OCI-LY7 (cell line): ENCODE measurements at regions not wholly inside any gene's neighbourhood (a gene's known extent, or its start where the extent isn't known, plus 50 kb on each side); places are given as distances from the start of the nearest gene placed in this dataset.

ENCODE experiments used
- BruUV-seq: library from RNA; stranded (reverse); fragments of 400-500 nt; replicated peaks from 2 replicates; lab custom pipeline; 2021; lab: Mats Ljungman, UMichigan
- CTCF ChIA-PET: fragments of 300-600 bp; sonication (Branson Sonifier 250); formaldehyde crosslinking; loops from one replicate; lab custom pipeline; 2022; ENCODE audit warnings: antibody characterized with exemption; ENCODE audit not compliant: unreplicated experiment; lab: Charles Lee
- POLR2A ChIA-PET: fragments of 300-600 bp; sonication (Branson Sonifier 250); formaldehyde crosslinking; loops from one replicate; lab custom pipeline; 2022; ENCODE audit warnings: antibody characterized with exemption; lab: Charles Lee
- DNase-seq: peaks from one replicate; pipeline ENCODE4 v3.0.0-alpha.2; 2015; ENCODE audit warnings: low spot score
- H2AFZ ChIP-seq: fragments of 200-600 bp; sonication (generic), shearing (Covaris generic); 2 replicates; pipeline ENCODE4 v1.6.1; 2014; ENCODE audit warnings: mild to moderate bottlenecking, antibody characterized with exemption, low read length, moderate library complexity
- H3K27ac ChIP-seq: fragments of 200-600 bp; sonication (generic); 2 replicates; pipeline ENCODE4 v1.5.1; 2014; ENCODE audit warnings: mixed run types, low read depth, mild to moderate bottlenecking, moderate library complexity, low read length, inconsistent platforms; ENCODE audit not compliant: poor library complexity, severe bottlenecking
- H3K36me3 ChIP-seq: fragments of 200-600 bp; sonication (generic); 2 replicates; pipeline ENCODE4 v1.6.1; 2014; ENCODE audit warnings: mild to moderate bottlenecking, antibody characterized with exemption, low read length, moderate library complexity, mixed read lengths; ENCODE audit not compliant: insufficient read depth
- H3K4me1 ChIP-seq: fragments of 200-600 bp; sonication (generic); 2 replicates; pipeline ENCODE4 v1.5.1; 2014; ENCODE audit warnings: mild to moderate bottlenecking, low read length; ENCODE audit not compliant: insufficient read depth, poor library complexity, severe bottlenecking
- H3K4me2 ChIP-seq: fragments of 200-600 bp; sonication (generic); 2 replicates; pipeline ENCODE4 v1.6.1; 2014; ENCODE audit warnings: mild to moderate bottlenecking, low read length
- H3K4me3 ChIP-seq: fragments of 200-600 bp; sonication (generic); 2 replicates; pipeline ENCODE4 v1.5.1; 2014; ENCODE audit warnings: mild to moderate bottlenecking, low read depth, low read length; ENCODE audit not compliant: poor library complexity, severe bottlenecking
- H3K79me2 ChIP-seq: fragments of 200-600 bp; sonication (generic); 2 replicates; pipeline ENCODE4 v1.6.1; 2016; ENCODE audit warnings: low read depth, mild to moderate bottlenecking, low read length, moderate library complexity, mixed read lengths; ENCODE audit not compliant: insufficient read depth
- H3K9me2 ChIP-seq: fragments of 200-600 bp; sonication (generic); 2 replicates; pipeline ENCODE4 v1.6.1; 2016; ENCODE audit warnings: mild to moderate bottlenecking, low read length, mixed read lengths; ENCODE audit not compliant: insufficient read depth
- H3K9me3 ChIP-seq: fragments of 200-600 bp; sonication (generic); 2 replicates; pipeline ENCODE4 v1.6.1; 2014; ENCODE audit warnings: mild to moderate bottlenecking, mixed run types, low read length, mixed read lengths
- H4K20me1 ChIP-seq: fragments of 200-600 bp; sonication (generic); 2 replicates; pipeline ENCODE4 v1.6.1; 2014; ENCODE audit warnings: mild to moderate bottlenecking, antibody characterized with exemption, low read length, moderate library complexity, mixed read lengths; ENCODE audit not compliant: insufficient read depth
- EZH2phosphoT487 ChIP-seq: fragments of 200-600 bp; sonication (generic); IDR thresholded peaks from 2 replicates; pipeline ENCODE4 v1.6.1; 2018; ENCODE audit warnings: low read depth, borderline replicate concordance, mild to moderate bottlenecking, mixed run types, antibody characterized with exemption, low read length, moderate library complexity, mixed read lengths
- intact Hi-C: fragments of 100-400 bp; cut with micrococcal nuclease; formaldehyde crosslinking; loops from one replicate; pipeline ENCODE4 v1.10.0; 2022; ENCODE audit not compliant: unreplicated experiment
- TF ChIP-seq, protein P1 (sequence below): fragments of 200-600 bp; sonication (generic); conservative IDR thresholded peaks from 2 replicates; pipeline ENCODE4 v1.5.1; 2014; ENCODE audit warnings: mild to moderate bottlenecking, antibody characterized with exemption, low read length, moderate library complexity, mixed read lengths

DNA sequence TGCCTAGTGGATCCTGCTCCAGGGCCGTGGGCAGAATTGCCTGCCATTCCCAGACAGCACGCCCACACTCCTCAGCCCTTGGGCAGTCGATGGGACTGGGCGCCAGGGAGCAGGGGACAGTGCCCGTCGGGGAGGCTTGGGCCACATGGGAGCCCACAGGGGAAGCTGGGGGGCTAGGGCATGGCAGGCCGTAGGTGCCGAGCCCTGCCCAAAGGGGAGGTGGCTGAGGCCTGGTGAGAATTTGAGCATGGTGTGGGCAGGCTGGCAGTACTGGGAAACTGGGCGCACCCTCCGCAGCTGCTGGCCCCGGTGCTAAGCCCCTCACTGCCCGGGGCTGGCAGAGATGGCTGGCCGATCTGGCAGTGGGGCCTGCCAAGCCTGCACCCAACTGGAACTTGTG is 1225.9 kb upstream of the EPHA6 start:
- H3K27ac ChIP-seq, result no peak overlapping the region
- no peak overlapping the region for H3K4me3 ChIP-seq
- no peaks in the 10 kb centered on the region for H3K79me2 ChIP-seq
- no peaks in the 10 kb centered on the region for H3K9me3 ChIP-seq
- no peak overlapping the region for H3K4me2 ChIP-seq
- POLR2A ChIA-PET, result no interaction called here
- intact Hi-C loops, result no loop called here
- no peaks in the 10 kb centered on the region for H3K4me1 ChIP-seq
- no peak overlapping the region for H2AFZ ChIP-seq
- H3K36me3 ChIP-seq, result no peaks in the 10 kb centered on the region
- no peaks in the 10 kb centered on the region for H4K20me1 ChIP-seq
- TF ChIP-seq, protein P1, sequence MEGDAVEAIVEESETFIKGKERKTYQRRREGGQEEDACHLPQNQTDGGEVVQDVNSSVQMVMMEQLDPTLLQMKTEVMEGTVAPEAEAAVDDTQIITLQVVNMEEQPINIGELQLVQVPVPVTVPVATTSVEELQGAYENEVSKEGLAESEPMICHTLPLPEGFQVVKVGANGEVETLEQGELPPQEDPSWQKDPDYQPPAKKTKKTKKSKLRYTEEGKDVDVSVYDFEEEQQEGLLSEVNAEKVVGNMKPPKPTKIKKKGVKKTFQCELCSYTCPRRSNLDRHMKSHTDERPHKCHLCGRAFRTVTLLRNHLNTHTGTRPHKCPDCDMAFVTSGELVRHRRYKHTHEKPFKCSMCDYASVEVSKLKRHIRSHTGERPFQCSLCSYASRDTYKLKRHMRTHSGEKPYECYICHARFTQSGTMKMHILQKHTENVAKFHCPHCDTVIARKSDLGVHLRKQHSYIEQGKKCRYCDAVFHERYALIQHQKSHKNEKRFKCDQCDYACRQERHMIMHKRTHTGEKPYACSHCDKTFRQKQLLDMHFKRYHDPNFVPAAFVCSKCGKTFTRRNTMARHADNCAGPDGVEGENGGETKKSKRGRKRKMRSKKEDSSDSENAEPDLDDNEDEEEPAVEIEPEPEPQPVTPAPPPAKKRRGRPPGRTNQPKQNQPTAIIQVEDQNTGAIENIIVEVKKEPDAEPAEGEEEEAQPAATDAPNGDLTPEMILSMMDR, result no peak
- no peak for TF ChIP-seq EZH2phosphoT487
- BruUV-seq, result no TSS peak
- CTCF ChIA-PET, result no interaction called here
- no peak for DNase-seq
- no peaks in the 10 kb centered on the region for H3K9me2 ChIP-seq

GRCh38 chr3:95595416-95596075 is 1218.8 kb upstream of the EPHA6 start:
- Histone ChIP-seq H3K9me2 (no peaks in the 10 kb centered on the region), H3K9me3 (no peaks in the 10 kb centered on the region), H4K20me1 (no peaks in the 10 kb centered on the region), H3K36me3 (no peaks in the 10 kb centered on the region), H3K27ac (no peak overlapping the region), H3K4me3 (no peak overlapping the region), H2AFZ (no peak overlapping the region), H3K4me1 (no peaks in the 10 kb centered on the region), H3K4me2 (no peak overlapping the region), H3K79me2 (no peaks in the 10 kb centered on the region)
- no TSS peak for BruUV-seq
- TF ChIP-seq, protein P1, result no peak
- TF ChIP-seq EZH2phosphoT487, result no peak
- no peak for DNase-seq
- intact Hi-C loops, result no loop called here
- POLR2A ChIA-PET, result interaction anchor here (0.6 kb wide), 2 partner anchors 172 to 965 kb away, joined by 3 to 4 read pairs; no protein-coding TSS in a partner anchor
- CTCF ChIA-PET, result interaction anchor here (1.4 kb wide), 1 partner anchor 9 kb away, joined by 3 read pairs; no protein-coding TSS in a partner anchor

GRCh38 chr3:95607926-95608325 is 1206.5 kb upstream of the EPHA6 start:
- no peak for TF ChIP-seq EZH2phosphoT487
- TF ChIP-seq, protein P1, result no peak
- Histone ChIP-seq H3K79me2 (no peaks in the 10 kb centered on the region), H3K4me3 (no peak overlapping the region), H3K9me2 (no peaks in the 10 kb centered on the region), H3K4me1 (no peaks in the 10 kb centered on the region), H2AFZ (no peak overlapping the region), H3K9me3 (no peaks in the 10 kb centered on the region), H3K27ac (no peak overlapping the region), H3K36me3 (no peaks in the 10 kb centered on the region), H4K20me1 (no peaks in the 10 kb centered on the region), H3K4me2 (no peak overlapping the region)
- BruUV-seq, result no TSS peak
- intact Hi-C loops, result no loop called here
- ChIA-PET CTCF (no interaction called here), POLR2A (no interaction called here)
- DNase-seq, result no peak
